Islet precursor cell (in vitro differentiated cells): ENCODE measurements at regions not wholly inside any gene's neighbourhood (a gene's known extent, or its start where the extent isn't known, plus 50 kb on each side); places are given as distances from the start of the nearest gene placed in this dataset.
A peak's percentile ranks its signal among the peaks of the same experiment; 100 is the strongest.

ENCODE experiments used
- DNase-seq: peaks from one replicate; pipeline ENCODE4 v3.0.0-alpha.2; 2018

DNA sequence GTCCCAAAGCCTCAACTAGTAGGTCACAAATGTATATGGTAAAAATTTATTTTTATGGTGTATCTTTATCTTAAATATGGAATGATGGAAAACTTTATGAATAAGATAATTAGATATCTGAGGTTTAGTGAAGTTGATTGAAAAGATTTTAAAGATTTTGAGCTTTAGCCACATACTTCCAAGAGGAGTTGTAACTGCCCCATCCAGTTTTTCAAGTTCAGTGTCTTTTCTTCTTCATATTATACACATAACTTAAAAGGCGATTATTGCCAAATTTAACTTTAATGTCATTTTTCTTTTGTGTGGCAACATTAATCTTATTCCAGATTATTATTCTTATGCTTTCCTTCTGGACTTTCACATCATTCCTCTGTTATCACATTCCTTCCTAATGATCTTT is 266.4 kb downstream of the TINAG start:
- no peak for DNase-seq

DNA sequence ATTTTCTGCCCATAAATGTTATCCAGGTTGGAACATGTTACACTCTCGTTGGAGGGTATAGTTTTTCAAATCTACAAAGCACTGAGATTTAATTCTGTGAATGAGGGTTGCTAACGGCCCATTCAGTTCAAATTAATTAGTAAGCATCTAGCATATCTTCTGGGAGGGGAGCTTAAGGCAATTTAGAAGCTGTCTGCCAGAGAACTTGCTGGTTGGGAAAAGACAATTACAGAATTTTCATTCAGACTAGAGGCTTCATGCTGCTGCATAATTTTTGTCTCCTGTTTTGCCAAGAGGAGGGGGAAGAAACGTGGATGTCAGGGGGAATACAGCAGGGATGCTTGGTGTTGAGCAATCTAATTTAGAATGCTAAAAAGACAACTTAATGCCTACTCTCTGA is 268.3 kb upstream of the FAM83B start:
- DNase-seq, result no peak

DNA sequence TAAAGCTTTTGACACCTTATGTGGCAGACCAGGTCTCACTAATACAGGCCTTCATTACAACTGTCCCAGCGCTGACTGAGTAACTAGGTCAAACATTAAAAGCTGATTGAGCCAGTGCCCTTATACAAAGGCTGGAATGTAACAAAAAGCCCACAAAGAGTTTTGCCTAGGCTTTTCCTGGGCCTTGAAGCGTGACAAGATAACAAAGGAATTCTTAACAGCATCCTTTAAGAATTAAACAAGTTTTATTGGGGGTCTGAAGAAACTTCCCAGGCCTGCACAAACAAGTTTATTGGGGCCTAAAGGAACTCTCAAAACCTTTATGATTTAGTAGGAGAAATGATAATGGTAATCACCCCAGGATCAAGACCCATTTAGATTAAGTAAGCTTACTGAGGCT is 267.6 kb upstream of the FAM83B start:
- DNase-seq, result peak; percentile 70

DNA sequence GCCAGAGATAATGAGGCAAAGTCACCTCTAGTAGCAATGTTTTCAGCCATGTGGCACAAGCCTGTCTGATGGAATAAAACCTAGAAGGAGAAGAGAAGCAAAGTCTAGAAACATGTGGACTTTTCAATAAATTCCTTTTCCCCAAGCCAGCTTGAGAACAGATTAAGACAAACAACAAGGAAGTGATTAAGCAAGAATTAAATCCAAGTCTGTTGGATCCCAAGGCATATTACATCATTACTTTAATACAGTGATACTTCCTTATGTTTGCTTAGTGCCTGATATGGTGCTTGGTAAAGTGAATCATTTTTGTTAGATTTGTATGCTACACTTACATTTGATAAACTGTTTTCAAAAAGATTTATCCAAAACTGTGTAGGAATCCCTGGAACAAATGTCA is 260.3 kb upstream of the FAM83B start:
- DNase-seq, result no peak

DNA sequence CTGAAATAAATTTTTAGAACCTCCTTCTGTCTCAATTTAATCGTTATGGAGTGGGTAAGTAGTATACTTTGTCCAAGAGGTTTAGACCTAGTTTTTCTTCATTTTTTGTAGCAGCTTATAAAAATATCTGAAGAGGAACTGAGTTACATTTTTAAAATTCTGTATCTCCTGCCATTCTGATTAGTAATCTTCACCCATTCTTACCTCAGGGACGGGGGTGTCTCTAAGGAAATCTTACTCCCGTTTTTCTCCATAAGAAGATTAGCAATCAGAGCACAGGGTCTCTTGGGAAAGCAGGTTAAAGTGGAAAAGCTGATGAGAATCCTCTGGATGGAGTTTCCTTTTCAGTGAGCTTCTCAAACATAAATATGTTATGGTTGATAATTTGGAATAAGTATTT is 259.3 kb upstream of the FAM83B start:
- no peak for DNase-seq

DNA sequence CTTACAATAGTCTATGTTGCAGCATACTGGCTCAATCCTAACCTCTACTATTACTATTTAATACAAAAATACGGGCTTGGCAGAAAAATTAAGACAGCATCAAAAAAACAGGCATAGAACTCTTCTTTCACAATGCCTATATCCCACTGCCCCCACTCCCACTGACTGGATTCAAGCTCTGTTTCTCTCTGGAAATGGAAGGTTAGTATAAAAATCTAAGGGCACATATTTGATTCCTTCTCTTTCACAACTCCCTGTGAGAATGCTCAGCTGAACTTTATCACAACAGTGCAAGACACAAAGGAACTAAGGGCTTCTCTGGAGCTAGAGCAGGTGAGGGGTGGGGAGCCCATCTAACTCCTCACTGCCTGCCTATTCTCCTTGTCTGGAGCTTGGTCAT is 258.4 kb upstream of the FAM83B start:
- DNase-seq, result no peak

DNA sequence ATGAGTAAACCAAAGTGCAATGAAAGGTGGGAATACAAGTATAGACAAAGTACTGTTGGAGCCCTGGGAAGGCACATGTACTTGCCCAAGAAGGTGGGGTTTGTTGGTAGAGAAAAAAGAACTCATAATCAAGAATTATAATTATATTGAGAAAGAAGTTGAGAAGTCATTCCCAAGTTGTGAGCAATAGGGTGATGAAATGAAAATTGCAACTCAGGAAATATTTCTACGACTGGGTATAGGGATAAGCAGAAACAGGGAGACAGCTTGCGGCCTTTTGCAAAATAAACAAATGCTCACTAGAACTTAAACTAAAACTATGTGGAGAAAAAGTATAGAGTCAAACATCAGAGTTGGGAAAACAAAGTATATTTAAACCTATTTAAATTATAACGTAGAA is 250.7 kb upstream of the FAM83B start:
- DNase-seq, result no peak

DNA sequence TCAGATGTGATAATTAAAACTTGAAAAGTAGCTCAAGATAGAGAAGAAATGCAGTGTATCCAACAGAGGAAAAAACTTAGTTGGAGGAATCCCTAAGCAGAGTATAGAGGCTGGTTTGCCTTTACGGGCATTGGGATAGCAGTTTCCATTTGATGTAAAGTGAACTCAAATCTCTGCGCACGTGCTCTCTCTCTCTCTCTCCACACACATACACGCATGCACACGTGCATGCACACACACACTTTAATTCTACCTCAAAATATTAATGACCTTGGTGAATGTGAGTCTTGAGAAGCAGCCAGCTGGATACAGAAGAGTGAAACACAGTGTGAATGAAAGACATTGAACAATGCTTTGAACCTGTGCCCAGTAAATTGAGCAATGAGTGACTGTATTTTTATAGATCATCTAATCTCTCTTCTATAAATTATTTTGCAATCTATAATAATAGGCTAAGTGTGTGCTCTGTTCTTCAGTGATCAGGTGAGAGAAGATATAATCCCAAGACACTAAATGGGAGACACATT is 247.7 kb upstream of the FAM83B start:
- DNase-seq, result no peak

DNA sequence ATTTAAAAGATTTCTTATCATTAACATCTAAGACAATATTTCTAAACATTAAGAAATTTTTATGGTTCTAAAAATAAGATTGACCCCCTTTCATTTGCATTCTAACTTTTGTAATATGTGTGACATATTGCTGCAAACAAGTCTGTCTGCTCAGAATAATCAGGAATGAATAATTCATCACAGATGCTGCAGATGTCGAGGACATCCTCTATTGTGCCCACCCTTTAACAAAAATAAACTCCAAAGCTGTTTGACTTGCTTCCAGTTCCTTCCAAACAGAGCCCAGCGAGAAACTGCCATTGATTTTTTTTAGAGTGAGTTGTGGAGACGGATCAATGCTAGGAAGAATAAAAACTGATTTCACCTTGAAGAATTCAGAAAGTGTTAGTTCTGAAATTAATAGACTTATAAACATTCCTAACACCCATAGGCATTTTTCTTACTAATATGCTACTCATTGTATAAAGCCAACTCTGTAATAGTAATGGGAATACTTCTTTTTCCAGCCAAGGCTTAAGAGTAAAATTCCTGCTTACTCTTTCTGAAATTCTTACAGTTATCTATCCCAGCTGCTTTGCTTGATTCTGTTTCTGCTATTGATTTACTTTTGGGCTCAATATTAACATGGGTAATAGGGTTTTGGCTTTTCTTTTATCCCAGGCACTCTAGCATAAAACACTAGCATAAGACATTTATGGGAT is 244.8 kb upstream of the FAM83B start:
- no peak for DNase-seq

DNA sequence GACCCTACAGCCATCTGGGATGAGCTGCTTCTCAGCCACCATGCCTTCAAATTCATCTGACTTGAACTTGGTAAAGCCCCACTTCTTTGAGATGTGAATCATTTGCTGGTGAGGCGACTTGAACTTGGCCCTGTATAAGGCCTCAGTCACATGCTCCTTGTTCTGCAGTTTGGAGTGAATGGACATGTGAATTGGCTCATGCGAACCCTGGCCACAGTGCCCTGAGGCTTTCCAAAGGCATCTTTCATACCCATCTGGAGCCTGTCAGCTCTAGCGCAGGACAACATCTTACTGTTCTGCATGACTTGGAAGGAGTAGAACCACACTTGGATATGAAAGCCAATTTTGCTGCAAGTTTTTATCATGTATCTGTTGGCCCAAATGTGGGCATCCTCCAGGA is 244.0 kb upstream of the FAM83B start:
- DNase-seq, result no peak

DNA sequence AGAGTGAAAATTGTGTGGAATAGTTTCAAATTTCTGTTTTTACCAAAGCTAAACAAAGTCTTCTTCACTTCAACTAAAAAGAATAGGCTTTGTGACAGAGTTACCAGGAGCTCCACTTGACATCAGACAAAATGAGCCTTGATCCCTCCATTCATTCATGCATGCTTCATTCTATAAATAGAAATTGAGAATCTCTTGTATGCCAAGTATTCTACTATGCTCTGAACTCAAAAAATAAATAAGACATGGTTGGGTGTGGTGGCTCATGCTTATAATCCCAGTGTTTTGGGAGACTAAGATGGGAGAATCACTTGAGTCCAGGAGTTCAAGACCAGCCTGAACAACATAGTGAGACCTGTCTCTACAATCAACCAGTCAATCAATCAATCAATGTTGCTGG is 236.6 kb upstream of the FAM83B start:
- no peak for DNase-seq

DNA sequence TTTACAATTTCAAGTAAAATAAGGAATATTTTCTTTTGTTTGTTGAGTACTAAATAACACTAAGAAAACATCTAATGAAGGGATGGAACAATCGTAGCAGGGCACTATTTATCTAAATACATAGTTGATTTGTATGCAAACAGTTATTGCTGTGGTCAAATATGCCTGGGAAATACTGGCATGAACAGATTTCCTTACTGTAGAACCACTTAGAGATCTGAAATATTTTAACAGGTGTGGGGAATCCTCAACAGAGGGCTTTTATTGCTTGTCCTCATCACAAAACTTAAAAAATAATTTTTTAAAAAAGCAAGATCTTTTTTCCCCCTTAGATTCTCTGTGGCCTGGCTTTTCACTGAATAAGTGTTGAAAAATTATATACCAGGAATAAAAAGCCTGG is 233.0 kb upstream of the FAM83B start:
- no peak for DNase-seq

DNA sequence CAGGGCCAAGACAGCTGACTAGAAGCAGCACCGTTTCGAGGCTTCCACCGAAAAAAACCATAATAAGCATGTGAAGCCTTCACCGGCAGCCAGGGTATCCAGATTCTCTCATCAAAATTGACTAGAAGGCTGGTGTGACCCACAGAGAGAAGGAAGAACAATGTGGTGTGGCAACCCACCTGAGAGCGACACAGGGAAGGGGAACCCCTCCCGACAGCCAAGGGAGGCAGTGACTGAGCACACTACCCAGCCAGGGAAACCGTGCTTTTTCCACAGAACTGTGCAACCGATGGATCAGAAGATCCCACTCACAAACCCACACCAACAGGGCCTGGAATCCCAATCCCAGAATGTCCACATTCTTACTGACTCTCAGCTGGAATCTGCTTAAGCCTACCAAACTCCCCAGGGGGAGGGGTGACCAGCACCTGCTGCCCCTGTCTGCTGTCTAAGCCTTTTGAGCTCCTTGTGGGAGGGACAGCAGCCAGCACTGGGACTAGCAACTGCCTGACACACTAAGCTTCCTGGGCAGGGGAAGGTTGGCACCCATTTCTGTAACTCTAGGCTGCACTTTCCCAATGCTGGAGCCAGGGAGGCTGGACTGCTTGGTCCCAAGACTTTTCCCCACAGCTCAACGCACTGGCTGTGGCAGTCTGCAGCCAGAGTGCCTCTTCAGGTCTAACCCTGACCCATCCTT is 231.9 kb upstream of the FAM83B start:
- DNase-seq, result peak; percentile 54

DNA sequence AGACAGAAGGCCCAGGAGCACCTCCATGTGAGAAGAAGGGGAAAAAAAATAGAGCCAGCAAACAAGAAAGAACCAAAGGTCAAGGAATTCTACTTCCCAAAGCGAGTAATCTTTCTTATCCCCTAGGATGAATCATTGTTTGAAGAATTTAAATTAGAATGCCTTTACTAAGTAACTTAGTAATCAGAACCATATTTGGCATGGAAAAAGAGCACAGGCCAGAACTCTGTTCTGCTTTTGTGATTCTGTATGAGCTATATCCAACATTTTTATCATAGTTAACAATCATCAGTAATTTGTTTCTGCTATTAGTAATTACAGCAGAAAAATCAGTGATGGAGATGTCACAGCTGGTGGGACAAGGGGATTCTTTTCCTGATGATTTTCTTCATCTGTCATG is 228.8 kb upstream of the FAM83B start:
- no peak for DNase-seq

DNA sequence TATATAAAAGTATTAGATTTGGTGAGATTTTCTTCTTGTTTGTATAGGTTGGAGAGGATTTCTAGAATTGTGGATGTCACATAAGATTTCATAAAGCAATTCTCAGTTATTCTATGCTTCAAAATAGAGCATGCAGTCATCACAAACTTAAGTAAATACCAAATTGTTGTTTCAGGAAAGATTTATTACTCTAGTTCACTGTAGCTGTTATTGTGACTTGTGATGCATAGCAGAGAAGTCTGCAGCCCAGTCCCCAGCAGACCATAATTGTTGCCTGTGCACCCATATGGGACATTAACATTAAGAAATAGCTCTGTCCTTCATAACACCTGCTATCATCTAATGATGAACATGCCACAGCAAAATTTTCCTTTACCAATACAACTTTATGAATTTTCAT is 228.0 kb upstream of the FAM83B start:
- no peak for DNase-seq

DNA sequence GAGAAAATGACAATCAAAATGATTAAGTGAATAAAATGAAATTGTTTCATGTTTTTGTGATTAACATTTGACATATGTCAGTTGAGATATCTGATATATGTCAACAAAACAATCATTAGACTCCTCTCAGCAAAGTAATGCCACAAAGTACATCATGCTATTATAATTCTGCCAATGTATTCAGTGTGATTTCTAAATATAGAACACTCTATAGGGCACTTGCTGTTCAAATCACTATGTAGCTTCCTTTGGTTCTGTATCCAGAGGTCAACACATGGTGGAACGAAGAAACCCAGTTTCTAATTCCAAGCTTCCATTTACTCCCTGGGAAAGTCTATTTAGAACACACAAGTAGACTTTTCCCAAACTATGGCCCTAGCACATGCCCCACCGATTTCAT is 227.5 kb upstream of the FAM83B start:
- no peak for DNase-seq

DNA sequence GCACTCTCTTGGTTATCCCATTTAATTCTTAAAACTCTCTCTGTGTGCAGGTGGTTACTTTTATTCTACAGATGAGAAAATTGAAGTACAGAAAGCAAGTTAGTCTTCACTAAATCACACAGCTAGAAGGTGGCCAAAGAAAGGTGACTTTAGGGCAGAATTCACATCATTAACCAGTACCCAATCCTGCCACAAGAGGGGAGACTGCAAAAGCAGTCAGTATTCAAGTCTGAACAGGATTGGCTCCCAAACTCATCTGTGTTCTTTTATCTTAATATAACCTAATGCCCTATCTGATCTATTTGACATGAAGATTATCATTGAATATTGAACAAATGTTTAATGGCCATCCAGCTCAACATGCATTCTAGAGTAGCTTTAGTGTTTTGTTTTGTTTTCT is 225.3 kb upstream of the FAM83B start:
- DNase-seq, result no peak

DNA sequence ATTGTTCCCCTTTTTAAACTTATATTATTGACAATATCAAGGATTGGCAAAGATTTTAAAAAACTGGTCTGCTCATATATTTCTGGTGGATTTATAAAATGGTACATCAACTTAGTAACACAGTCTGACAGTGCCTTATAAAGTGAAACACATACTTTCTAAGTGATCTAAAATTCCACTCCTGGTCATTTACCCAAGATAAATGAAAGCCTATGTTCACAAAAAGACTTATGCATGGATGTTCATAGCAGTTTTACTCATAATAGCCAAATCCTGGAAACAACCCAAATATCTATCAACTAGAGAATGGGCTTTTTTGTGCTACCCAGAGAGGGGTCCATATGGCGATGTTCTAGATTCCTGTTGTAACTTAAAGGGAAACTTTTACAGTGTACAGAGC is 222.4 kb upstream of the FAM83B start:
- no peak for DNase-seq

DNA sequence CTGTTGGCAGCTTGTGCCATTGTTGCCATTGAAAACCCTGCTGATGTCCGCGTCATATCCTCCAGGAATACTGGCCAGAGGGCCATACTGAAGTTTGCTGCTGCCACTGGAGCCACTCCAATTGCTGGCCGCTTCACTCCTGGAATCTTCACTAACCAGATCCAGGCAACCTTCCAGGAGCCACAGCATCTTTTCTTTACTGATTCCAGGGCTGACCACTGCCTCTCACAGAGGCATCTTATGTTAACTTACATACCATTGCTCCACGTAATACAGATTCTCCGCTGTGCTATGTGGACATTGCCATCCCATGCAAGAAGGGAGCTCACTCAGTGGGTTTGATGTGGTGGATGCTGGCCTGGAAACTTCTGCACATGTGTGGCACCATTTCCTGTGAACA is 221.8 kb upstream of the FAM83B start:
- DNase-seq, result no peak

DNA sequence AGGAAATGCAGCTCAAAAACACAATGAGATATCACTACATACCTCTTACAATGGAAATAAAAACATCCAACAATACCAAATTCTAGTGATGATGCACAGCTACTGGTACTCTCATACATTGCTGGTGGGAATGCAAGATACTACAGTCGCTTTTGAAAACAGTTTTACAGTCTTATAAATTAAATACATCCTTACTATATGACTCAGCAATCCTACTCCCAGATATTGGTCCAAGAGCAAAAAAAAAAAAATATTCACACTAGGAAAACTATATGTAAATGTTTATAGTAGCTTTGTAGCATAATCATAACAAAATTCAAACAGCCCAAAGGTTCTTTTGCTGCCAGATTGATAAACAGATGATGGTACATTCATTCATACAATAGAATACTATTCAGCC is 217.4 kb upstream of the FAM83B start:
- no peak for DNase-seq

DNA sequence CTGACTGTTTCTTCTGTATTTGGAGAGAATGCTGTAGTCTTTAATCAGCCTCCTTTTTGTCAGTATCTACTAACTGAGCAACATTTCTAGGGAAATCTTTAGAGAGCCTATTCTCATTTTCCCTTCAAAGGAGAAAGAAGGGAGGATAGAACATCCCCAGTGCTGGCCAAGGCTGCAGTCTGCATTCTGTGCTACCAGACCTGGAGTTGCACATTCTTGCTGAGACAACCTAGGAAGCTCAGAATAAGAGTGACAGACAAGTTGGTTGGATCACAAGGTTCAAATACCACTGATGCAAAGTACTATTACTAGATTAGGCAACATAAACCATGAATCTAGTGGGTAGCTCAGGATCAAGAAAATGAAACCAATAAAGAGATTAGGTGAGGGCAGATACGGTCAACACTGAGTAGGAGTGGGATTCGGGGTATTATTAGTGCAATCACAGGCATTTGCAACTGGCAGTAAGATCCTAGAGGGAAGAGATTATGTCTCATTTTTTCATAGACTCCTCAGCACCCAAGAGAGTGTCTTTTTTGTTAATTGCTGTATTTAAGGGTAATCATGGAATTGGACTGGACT is 213.5 kb upstream of the FAM83B start:
- DNase-seq, result no peak

DNA sequence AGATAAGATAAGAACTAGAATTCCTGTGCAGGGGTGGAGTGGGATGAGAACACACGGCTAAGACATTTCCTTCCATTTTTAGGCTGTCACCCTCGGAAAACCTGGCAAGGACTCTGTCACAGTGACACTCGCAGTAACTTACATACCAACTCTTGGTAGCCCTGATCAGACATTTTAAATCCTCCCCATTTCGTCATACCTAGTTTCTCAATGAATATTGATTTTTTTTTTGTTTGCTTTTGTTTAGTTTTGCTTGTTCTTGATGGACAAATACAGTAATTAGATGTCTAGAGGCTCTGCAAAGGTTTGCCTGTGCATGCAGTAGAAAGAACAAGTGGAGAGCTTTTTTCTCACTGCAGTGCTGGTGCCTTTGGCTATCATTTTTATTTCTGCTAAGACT is 213.0 kb upstream of the FAM83B start:
- no peak for DNase-seq

DNA sequence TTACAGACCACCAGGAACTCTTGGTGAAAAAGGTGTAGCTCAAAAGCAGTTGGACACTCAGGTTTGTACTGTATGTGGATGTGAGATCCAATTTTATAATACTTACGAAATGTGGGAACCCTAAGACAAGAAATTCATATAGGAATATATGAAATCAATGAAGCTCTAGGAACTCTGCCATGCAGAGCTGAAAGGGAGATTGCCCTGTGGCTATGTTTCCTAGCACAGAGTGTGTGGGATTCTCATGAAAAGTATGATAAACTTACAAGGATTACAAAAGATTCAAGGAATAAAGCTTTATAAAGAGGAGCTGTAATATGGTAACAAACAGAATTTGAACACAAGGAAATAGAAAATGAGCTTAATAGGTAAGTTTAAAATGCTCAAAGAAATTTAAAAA is 205.7 kb upstream of the FAM83B start:
- no peak for DNase-seq
